ENCODE measurements at regions not wholly inside any gene's neighbourhood (a gene's known extent, or its start where the extent isn't known, plus 50 kb on each side); places are given as distances from the start of the nearest gene placed in this dataset.

DNA sequence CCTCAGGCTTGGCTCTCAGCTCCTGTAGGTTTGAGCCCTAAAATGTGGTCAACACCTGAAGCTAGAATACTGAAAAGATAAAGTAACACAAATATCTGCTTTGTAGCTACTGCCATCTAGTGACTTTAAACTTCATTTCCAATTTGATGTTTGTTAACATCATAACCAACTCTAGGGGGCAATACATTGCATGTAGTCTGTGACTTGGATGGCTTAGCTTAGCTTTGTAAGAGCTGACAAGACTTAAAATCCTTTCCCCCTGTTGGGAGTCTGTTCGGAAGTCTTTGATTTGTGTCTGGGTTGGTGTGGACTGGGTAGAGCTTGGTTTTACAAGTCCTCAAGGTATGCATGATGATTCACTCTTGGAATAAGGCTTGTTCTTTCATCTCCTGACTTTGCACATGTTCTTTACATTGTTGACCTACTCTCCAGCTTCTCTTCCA, 51.7 kb downstream of the SCN11A start:
- no peaks in the 10 kb centered on the region for H3K9me3 ChIP-seq
- no peak for DNase-seq (ENCODE audit: low spot score in 2 of 2)
- peak in 2 of 3 experiments; percentile 49 to 60 for TF ChIP-seq CTCF (IDR thresholded peaks at IDR 0.05)
- H3K4me3 ChIP-seq, result no peak overlapping the region
- no peaks in the 10 kb centered on the region for H3K4me1 ChIP-seq
- H3K36me3 ChIP-seq, result no peaks in the 10 kb centered on the region
- intact Hi-C loops (cut with DNase I), result no loop called here
- H3K27ac ChIP-seq, result no peak overlapping the region
- no peaks in the 10 kb centered on the region for H3K27me3 ChIP-seq

GRCh38 chr3:38998086-38998485, 53.7 kb downstream of the SCN11A start:
- Histone ChIP-seq H3K36me3 (no peaks in the 10 kb centered on the region), H3K27ac (no peak overlapping the region)

GRCh38 chr3:38996193-38996592, 55.6 kb downstream of the SCN11A start:
- H3K27me3 ChIP-seq, result no peaks in the 10 kb centered on the region
- no peak for TF ChIP-seq CTCF (IDR thresholded peaks at IDR 0.05)
- no peaks in the 10 kb centered on the region for H3K4me1 ChIP-seq
- no peaks in the 10 kb centered on the region for H3K9me3 ChIP-seq
- no peak overlapping the region for H3K27ac ChIP-seq
- H3K4me3 ChIP-seq, result no peak overlapping the region
- no peak for DNase-seq (ENCODE audit: low spot score in 2 of 2)
- intact Hi-C loops (cut with DNase I), result no loop called here
- no peaks in the 10 kb centered on the region for H3K36me3 ChIP-seq

More at GRCh38 chr3:38998086-38998485, 53.7 kb downstream of the SCN11A start:
- intact Hi-C loops (cut with DNase I), result no loop called here
- Histone ChIP-seq H3K4me3 (no peak overlapping the region), H3K27me3 (no peaks in the 10 kb centered on the region), H3K9me3 (no peaks in the 10 kb centered on the region), H3K4me1 (no peaks in the 10 kb centered on the region)
- TF ChIP-seq CTCF (IDR thresholded peaks at IDR 0.05), result no peak
- no peak for DNase-seq (ENCODE audit: low spot score in 2 of 2)

DNA sequence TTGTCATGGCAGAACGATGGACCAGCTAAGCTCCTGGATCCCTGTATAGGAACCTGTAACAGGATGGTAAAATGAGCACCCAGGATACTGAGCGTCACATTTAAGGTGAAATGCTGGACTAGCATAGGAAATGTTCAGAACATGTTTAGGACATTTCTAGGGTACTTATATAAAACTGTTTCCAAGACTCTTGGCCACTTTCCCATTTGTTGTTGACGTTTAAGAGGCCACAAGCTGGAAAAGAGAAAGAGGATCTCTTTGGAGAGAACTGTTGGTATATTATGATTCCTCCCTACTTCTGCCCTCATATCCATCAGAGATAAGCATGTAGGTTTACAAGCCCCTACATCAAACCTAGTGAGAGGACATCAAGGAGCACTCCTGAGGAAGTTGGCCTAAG, 57.5 kb downstream of the SCN11A start:
- intact Hi-C loops (cut with DNase I), result no loop called here

DNA sequence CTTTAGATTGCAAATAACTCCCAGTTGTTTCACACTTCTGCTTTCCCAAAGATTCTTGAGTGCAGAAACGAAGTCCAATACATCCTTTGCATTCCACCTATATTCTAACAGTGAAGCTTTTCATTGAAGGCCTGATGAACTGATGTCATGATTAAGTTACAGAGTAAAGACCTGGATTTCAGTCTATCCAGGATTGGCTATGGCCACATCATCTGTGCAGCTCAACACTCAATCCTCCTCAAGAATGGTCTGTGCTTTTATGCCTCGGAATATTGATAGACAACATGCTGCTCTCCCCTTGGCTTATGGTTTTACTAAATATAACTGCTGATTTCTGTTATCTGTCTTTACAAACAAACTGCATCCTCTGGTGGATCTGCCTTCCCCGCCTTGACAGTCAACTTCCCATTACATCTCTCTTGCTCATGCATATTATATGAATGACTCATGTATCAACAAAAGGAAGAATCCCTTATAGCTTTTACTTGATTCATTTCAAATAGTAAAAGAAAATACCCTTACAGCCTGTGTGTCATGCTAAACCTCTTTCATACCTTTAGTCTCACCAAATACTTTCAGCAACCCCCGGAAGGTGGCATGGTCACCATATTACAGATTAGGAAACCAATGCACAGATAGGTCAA, 59.5 kb downstream of the SCN11A start:
- TF ChIP-seq CTCF (IDR thresholded peaks at IDR 0.05), result no peak
- no peak overlapping the region for H3K4me3 ChIP-seq

More for the DNA sequence above, 57.5 kb downstream of the SCN11A start:
- H3K36me3 ChIP-seq, result no peaks in the 10 kb centered on the region
- TF ChIP-seq CTCF (IDR thresholded peaks at IDR 0.05), result no peak
- H3K27ac ChIP-seq, result no peak overlapping the region
- H3K27me3 ChIP-seq, result no peaks in the 10 kb centered on the region
- no peaks in the 10 kb centered on the region for H3K9me3 ChIP-seq
- H3K4me1 ChIP-seq, result no peaks in the 10 kb centered on the region
- no peak overlapping the region for H3K4me3 ChIP-seq
- DNase-seq (ENCODE audit: low spot score in 2 of 2), result no peak

DNA sequence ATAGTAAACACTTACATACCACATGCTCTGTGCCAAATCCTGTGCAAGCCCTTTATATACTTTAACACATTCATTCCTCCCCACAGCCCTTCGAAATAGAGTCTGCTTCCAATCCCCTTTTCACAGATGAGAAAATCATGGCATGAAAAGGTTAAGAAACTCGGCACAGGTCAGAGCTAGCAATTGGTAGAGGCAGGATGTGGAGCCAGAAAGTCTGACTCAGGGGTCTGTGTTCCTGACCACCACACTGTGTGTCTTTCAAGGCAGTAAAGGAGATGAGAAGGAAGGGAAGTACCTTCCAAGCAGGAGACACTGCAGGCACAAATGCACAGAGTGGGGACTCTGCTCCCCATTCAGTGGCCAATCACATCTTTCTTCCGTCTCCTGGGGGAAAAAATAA, 61.1 kb downstream of the SCN11A start:
- DNase-seq (ENCODE audit: low spot score in 2 of 2), result no peak
- Histone ChIP-seq H3K36me3 (no peaks in the 10 kb centered on the region), H3K4me3 (no peak overlapping the region), H3K4me1 (no peaks in the 10 kb centered on the region), H3K27me3 (no peaks in the 10 kb centered on the region), H3K9me3 (no peaks in the 10 kb centered on the region), H3K27ac (no peak overlapping the region)
- intact Hi-C loops (cut with DNase I), result no loop called here
- TF ChIP-seq CTCF (IDR thresholded peaks at IDR 0.05), result no peak

More for the DNA sequence above, 59.5 kb downstream of the SCN11A start:
- no peaks in the 10 kb centered on the region for H3K9me3 ChIP-seq
- H3K4me1 ChIP-seq, result no peaks in the 10 kb centered on the region
- no peaks in the 10 kb centered on the region for H3K27me3 ChIP-seq
- intact Hi-C loops (cut with DNase I), result no loop called here
- no peak for DNase-seq (ENCODE audit: low spot score in 2 of 2)
- H3K27ac ChIP-seq, result no peak overlapping the region
- H3K36me3 ChIP-seq, result no peaks in the 10 kb centered on the region
